A549 (cell line): ENCODE measurements at regions not wholly inside any gene's neighbourhood (a gene's known extent, or its start where the extent isn't known, plus 50 kb on each side); places are given as distances from the start of the nearest gene placed in this dataset.

Source experiments
- ATAC-seq, 2 experiments: fragments of 200-7000 bp in 1 of 2; fragments of >200 bp in 1 of 2; cut with Nextera tagmentation in 1 of 2; cut with Tn5 transposase in 1 of 2; 3 replicates each; pipeline versions ENCODE4 v1.8.0 to v1.9.1; 2018 to 2020; ENCODE audit warnings: mild to moderate bottlenecking in 1 of 2, moderate library complexity in 1 of 2
- CTCF ChIA-PET: fragments of 300-600 bp; sonication (Branson Sonifier 250); formaldehyde crosslinking; extraction: SDS; loops from one replicate; lab custom pipeline; 2021; ENCODE audit warnings: antibody characterized with exemption, inconsistent platforms; lab: Yijun Ruan, JAX
- POLR2A ChIA-PET: fragments of 350-600 bp; formaldehyde crosslinking; extraction: SDS; loops from one replicate; lab custom pipeline; 2021; ENCODE audit warnings: antibody characterized with exemption, inconsistent platforms; lab: Yijun Ruan, JAX
- DNase-seq, 2 experiments: peaks; one replicate each; pipeline versions ENCODE4 v3.0.0 to v3.0.0-alpha.2; 2011 to 2016; ENCODE audit warnings: low read depth in 1 of 2, low spot score in 1 of 2
- FAIRE-seq: peaks from 2 replicates; lab custom pipeline; 2011; peaks lifted over from hg19 to GRCh38; lab: Jason Lieb, UNC
- H3K27ac ChIP-seq, 2 experiments: fragments of >200 bp; sonication (Bioruptor Twin); formaldehyde crosslinking; 3 replicates each; pipeline ENCODE4 v1.5.1; 2016 to 2017
- H3K4me1 ChIP-seq: fragments of >200 bp; sonication (Bioruptor Twin); formaldehyde crosslinking; 3 replicates; pipeline ENCODE4 v1.6.1; 2016
- H3K4me2 ChIP-seq: fragments of >200 bp; sonication (Bioruptor Twin); formaldehyde crosslinking; 3 replicates; pipeline ENCODE4 v1.6.1; 2016
- H3K4me3 ChIP-seq: fragments of >200 bp; sonication (Bioruptor Twin); formaldehyde crosslinking; 3 replicates; pipeline ENCODE4 v1.5.1; 2016
- H3K9me3 ChIP-seq: fragments of >200 bp; sonication (Bioruptor Twin); formaldehyde crosslinking; 3 replicates; pipeline ENCODE4 v1.6.1; 2016
- ATOH8 ChIP-seq: fragments of 250-450 bp; sonication (Bioruptor Pico); IDR thresholded peaks from 2 replicates; pipeline ENCODE4 v1.5.0; 2020; ENCODE audit warnings: low read depth, mild to moderate bottlenecking, moderate library complexity
- CBX8 ChIP-seq: fragments of 200-600 bp; sonication (generic); IDR thresholded peaks from 2 replicates; pipeline ENCODE4 v1.6.1; 2016
- CEBPB ChIP-seq, 2 experiments: fragments of >200 bp in 1 of 2; sonication (Bioruptor Twin) in 1 of 2; formaldehyde crosslinking in 1 of 2; IDR thresholded peaks; 2 replicates each; pipeline ENCODE4 v1.6.1; 2012 to 2016
- CHD4 ChIP-seq: fragments of 200-600 bp; sonication (generic); IDR thresholded peaks from 2 replicates; pipeline ENCODE4 v1.6.1; 2016; ENCODE audit warnings: antibody characterized with exemption, mild to moderate bottlenecking, borderline replicate concordance
- ESRRA ChIP-seq: fragments of 150-350 bp; IDR thresholded peaks from 2 replicates; pipeline ENCODE4 v1.6.1; 2014; ENCODE audit warnings: mild to moderate bottlenecking, low read length, borderline replicate concordance
- FOSB ChIP-seq: fragments of 250-450 bp; sonication (Bioruptor Pico); IDR thresholded peaks from 2 replicates; pipeline ENCODE4 v1.5.0; 2020; ENCODE audit warnings: mild to moderate bottlenecking, moderate library complexity
- FOSL2 ChIP-seq, 2 experiments: fragments of 450-650 bp in 1 of 2; fragments of >200 bp in 1 of 2; sonication (Bioruptor Twin) in 1 of 2; formaldehyde crosslinking; IDR thresholded peaks; 2 replicates each; pipeline versions ENCODE4 v1.5.0 to v1.6.1; 2016 to 2020; ENCODE audit warnings: mild to moderate bottlenecking in 1 of 2, moderate library complexity in 1 of 2
- FOXS1 ChIP-seq: fragments of 250-450 bp; sonication (Bioruptor Pico); IDR thresholded peaks from 2 replicates; pipeline ENCODE4 v1.5.0; 2020; ENCODE audit warnings: mild to moderate bottlenecking, moderate library complexity
- GATA3 ChIP-seq: IDR thresholded peaks from 2 replicates; pipeline ENCODE4 v1.6.1; 2012; ENCODE audit warnings: borderline replicate concordance
- HDAC2 ChIP-seq: fragments of 200-600 bp; sonication (generic); IDR thresholded peaks from 2 replicates; pipeline ENCODE4 v1.6.1; 2016
- HOXB13 ChIP-seq: fragments of 250-450 bp; sonication (Bioruptor Pico); IDR thresholded peaks from 2 replicates; pipeline ENCODE4 v1.5.0; 2020; ENCODE audit warnings: low read depth, mild to moderate bottlenecking, moderate library complexity
- HOXB5 ChIP-seq: fragments of 250-450 bp; sonication (Bioruptor Pico); IDR thresholded peaks from 2 replicates; pipeline ENCODE4 v1.5.0; 2020; ENCODE audit warnings: mild to moderate bottlenecking, moderate library complexity
- KDM1A ChIP-seq: fragments of 200-600 bp; sonication (generic); IDR thresholded peaks from 2 replicates; pipeline ENCODE4 v1.6.1; 2016; ENCODE audit warnings: low read depth, mild to moderate bottlenecking
- KDM5A ChIP-seq: fragments of 200-600 bp; sonication (generic); IDR thresholded peaks from 2 replicates; pipeline ENCODE4 v1.6.1; 2016; ENCODE audit warnings: antibody characterized with exemption, mild to moderate bottlenecking
- MAFK ChIP-seq: fragments of 450-650 bp; IDR thresholded peaks from 2 replicates; pipeline ENCODE4 v1.6.1; 2014; ENCODE audit not compliant: partially characterized antibody
- MAX ChIP-seq: IDR thresholded peaks from 2 replicates; pipeline ENCODE4 v1.6.1; 2012
- MAZ ChIP-seq: fragments of 150-350 bp; IDR thresholded peaks from 2 replicates; pipeline ENCODE4 v1.6.1; 2014; ENCODE audit warnings: antibody characterized with exemption, low read depth, low read length, borderline replicate concordance
- MYC ChIP-seq: IDR thresholded peaks from 2 replicates; pipeline ENCODE4 v1.6.1; 2012; ENCODE audit warnings: mild to moderate bottlenecking, inconsistent platforms, low read length, improper control_type of control experiment, borderline replicate concordance
- NFE2L2 ChIP-seq: fragments of 150-350 bp; conservative IDR thresholded peaks from 2 replicates; pipeline ENCODE4 v1.6.1; 2014; ENCODE audit warnings: low read length
- NPAS2 ChIP-seq: fragments of 250-450 bp; sonication (Bioruptor Pico); IDR thresholded peaks from 2 replicates; pipeline ENCODE4 v1.8.0; 2022; ENCODE audit warnings: mild to moderate bottlenecking, moderate library complexity, borderline replicate concordance
- PHF8 ChIP-seq: fragments of 200-600 bp; sonication (generic); IDR thresholded peaks from 2 replicates; pipeline ENCODE4 v1.6.1; 2016; ENCODE audit warnings: low read depth, mild to moderate bottlenecking, antibody characterized with exemption, moderate library complexity, borderline replicate concordance
- POLR2A ChIP-seq: IDR thresholded peaks from 2 replicates; pipeline ENCODE4 v1.6.1; 2012; ENCODE audit warnings: mild to moderate bottlenecking, low read length
- POLR2AphosphoS2 ChIP-seq: conservative IDR thresholded peaks from 2 replicates; pipeline ENCODE4 v1.6.1; 2012; ENCODE audit warnings: low read length, improper control_type of control experiment, inconsistent platforms
- RAD21 ChIP-seq, 2 experiments: fragments of >200 bp in 1 of 2; sonication (Bioruptor Twin) in 1 of 2; formaldehyde crosslinking in 1 of 2; IDR thresholded peaks in 1 of 2; conservative IDR thresholded peaks in 1 of 2; 2 replicates in 1 of 2; 3 replicates in 1 of 2; pipeline ENCODE4 v1.6.1; 2012 to 2018; ENCODE audit warnings: inconsistent platforms in 1 of 2
- RARB ChIP-seq: fragments of 250-450 bp; sonication (Bioruptor Pico); IDR thresholded peaks from 2 replicates; pipeline ENCODE4 v1.8.0; 2021; ENCODE audit warnings: mild to moderate bottlenecking, moderate library complexity
- SREBF2 ChIP-seq: fragments of 450-650 bp; IDR thresholded peaks from 2 replicates; pipeline ENCODE4 v1.6.1; 2014; ENCODE audit warnings: mild to moderate bottlenecking, moderate library complexity
- TFCP2L1 ChIP-seq: fragments of 250-450 bp; sonication (Bioruptor Pico); IDR thresholded peaks from 2 replicates; pipeline ENCODE4 v1.5.0; 2021; ENCODE audit warnings: mild to moderate bottlenecking
- TP53 ChIP-seq: fragments of 250-450 bp; sonication (Bioruptor Pico); IDR thresholded peaks from 2 replicates; pipeline ENCODE4 v1.5.0; 2021; ENCODE audit warnings: mild to moderate bottlenecking, moderate library complexity
- ZC3H11A ChIP-seq: fragments of 450-650 bp; IDR thresholded peaks from 2 replicates; pipeline ENCODE4 v1.6.1; 2014; ENCODE audit warnings: antibody characterized with exemption, mild to moderate bottlenecking
- ZNF302 ChIP-seq: fragments of 250-450 bp; sonication (Bioruptor Pico); IDR thresholded peaks from 2 replicates; pipeline ENCODE4 v1.9.0; 2021; ENCODE audit warnings: inconsistent platforms, mild to moderate bottlenecking, moderate library complexity
- WGBS: methylation state at CpG from one replicate; pipeline ENCODE4 v1.1.6; 2017; ENCODE audit errors: missing lambda C conversion rate; 5-methylcytosine and 5-hydroxymethylcytosine counted together

- CTCF ChIA-PET, result interaction anchor here (0.9 kb wide), 1 partner anchor 328 kb away, joined by 3 read pairs; no protein-coding TSS in a partner anchor
- DNase-seq, result no peak
- no peaks in the 10 kb centered on the region for H3K9me3 ChIP-seq
- ATAC-seq, result no peak
- TF ChIP-seq NPAS2 (CRISPR knock-in tag), result no peak
- TF ChIP-seq CBX8, result no peak
- no peak for TF ChIP-seq CEBPB (IDR thresholded peaks at IDR 0.05)
- no peak for TF ChIP-seq KDM5A
- no peak for TF ChIP-seq MAZ
- no peak for TF ChIP-seq MAFK
- no peak for TF ChIP-seq ESRRA
- no peak for TF ChIP-seq GATA3
- no peak for TF ChIP-seq ATOH8
- TF ChIP-seq POLR2A, result no peak
- no peak for TF ChIP-seq FOSB
- 71% methylated on average over 2 of the region's 2 CpGs for WGBS
- H3K27ac ChIP-seq, result no peak overlapping the region
- POLR2A ChIA-PET, result no interaction called here
- peaks cover 23% of the 10 kb centered on the region for H3K4me1 ChIP-seq
- no peak overlapping the region for H3K4me3 ChIP-seq
- FAIRE-seq, result no peak
- H3K4me2 ChIP-seq, result no peak overlapping the region
Observed at GRCh38 chr7:13014011-13014410, 326.6 kb downstream of the ARL4A start.

GRCh38 chr7:13016036-13016581 lies 328.7 kb downstream of the ARL4A start:
- no peak overlapping the region for H3K4me3 ChIP-seq
- H3K4me1 ChIP-seq, result peaks cover 26% of the 10 kb centered on the region
- H3K27ac ChIP-seq, result peak overlapping the region; percentile 84 to 90
- ChIA-PET POLR2A (interaction anchor here (2.2 kb wide), 1 partner anchor 300 kb away, joined by 15 read pairs; no protein-coding TSS in a partner anchor), CTCF (interaction anchor here (1.0 to 2.1 kb wide), 3 partner anchors 10 to 330 kb away, joined by 3 to 9 read pairs (median 4); no protein-coding TSS in a partner anchor)
- 88% methylated on average over 11 of the region's 11 CpGs for WGBS
- no peaks in the 10 kb centered on the region for H3K9me3 ChIP-seq
- FAIRE-seq (no peak), ATAC-seq (no peak), DNase-seq (no peak)
- peak overlapping the region; percentile 88 for H3K4me2 ChIP-seq
- no peak for TF ChIP-seq CHD4
- TF ChIP-seq ZC3H11A, result no peak
- TF ChIP-seq MAFK, result peak; percentile 96
- no peak for TF ChIP-seq NFE2L2
- TF ChIP-seq TP53 (CRISPR knock-in tag), result no peak
- no peak for TF ChIP-seq POLR2AphosphoS2

- Histone ChIP-seq H3K4me2 (peak overlapping the region; percentile 88), H3K4me1 (peaks cover 26% of the 10 kb centered on the region), H3K27ac (peak overlapping the region; percentile 84 to 90), H3K4me3 (peak overlapping the region; percentile 24), H3K9me3 (no peaks in the 10 kb centered on the region)
- ChIA-PET CTCF (interaction anchor here (1.0 to 2.1 kb wide), 4 partner anchors 10 to 331 kb away, joined by 3 to 9 read pairs (median 4); no protein-coding TSS in a partner anchor), POLR2A (interaction anchor here (0.9 to 2.2 kb wide), 5 partner anchors 12 to 330 kb away, joined by 3 to 18 read pairs (median 7); partner anchors contain the start of gene ARL4A)
- ATAC-seq (peak; percentile 54 to 77; a peak in 3 of 6 replicates), FAIRE-seq (no peak), DNase-seq (peak; percentile 16 to 48)
- TF ChIP-seq ZNF302 (CRISPR knock-in tag) (no peak), MAX (no peak), SREBF2 (no peak), HOXB5 (CRISPR knock-in tag) (no peak), FOXS1 (CRISPR knock-in tag) (no peak), MYC (no peak), RARB (CRISPR knock-in tag) (no peak), RAD21 (conservative IDR thresholded peaks at IDR 0.05 in 1 of 2, IDR thresholded peaks at IDR 0.05 in 1 of 2) (no peak), CBX8 (no peak), FOSL2 (IDR thresholded peaks at IDR 0.05) (no peak), FOSL2 (CRISPR knock-in tag; IDR thresholded peaks at IDR 0.05) (no peak), PHF8 (no peak), HDAC2 (no peak), KDM1A (no peak), HOXB13 (no peak), TFCP2L1 (CRISPR knock-in tag) (no peak), GATA3 (no peak)
- WGBS, result 63% methylated on average over 9 of the region's 9 CpGs
Observed at GRCh38 chr7:13016592-13017332, 329.3 kb downstream of the ARL4A start.
